Endothelial cell of umbilical vein (primary cell): ENCODE measurements at regions not wholly inside any gene's neighbourhood (a gene's known extent, or its start where the extent isn't known, plus 50 kb on each side); places are given as distances from the start of the nearest gene placed in this dataset.

Experiments
- BruUV-seq: library from RNA; stranded (reverse); fragments of 400-500 nt; replicated peaks from 2 replicates; lab custom pipeline; 2021; lab: Mats Ljungman, UMichigan
- CTCF ChIA-PET: fragments of 300-600, 350-600 bp; sonication (Branson Sonifier 250); formaldehyde crosslinking; loops from one replicate; lab custom pipeline; 2021; ENCODE audit warnings: antibody characterized with exemption, inconsistent platforms; lab: Charles Lee
- POLR2A ChIA-PET: fragments of 300-600, 350-600 bp; sonication (Branson Sonifier 250); formaldehyde crosslinking; loops from one replicate; lab custom pipeline; 2021; ENCODE audit warnings: antibody characterized with exemption, inconsistent platforms; lab: Charles Lee
- DNase-seq: peaks from one replicate; pipeline ENCODE4 v3.0.0-alpha.2; 2011; ENCODE audit warnings: low read depth, low spot score
- FAIRE-seq: peaks from 2 replicates; lab custom pipeline; 2011; peaks lifted over from hg19 to GRCh38; lab: Jason Lieb, UNC
- H2AFZ ChIP-seq: 2 replicates; pipeline ENCODE4 v1.6.0; 2012; ENCODE audit warnings: low read depth, low read length, control low read depth, inconsistent platforms
- H3K27ac ChIP-seq: 2 replicates; pipeline ENCODE4 v1.5.1; 2011; ENCODE audit warnings: low read depth, mild to moderate bottlenecking, control low read depth, low read length, moderate library complexity; ENCODE audit not compliant: insufficient read depth
- H3K27me3 ChIP-seq, 2 experiments: 2 replicates each; pipeline versions ENCODE4 v1.6.0 to v1.6.1; 2011; ENCODE audit warnings: low read length in 2 of 2, mixed read lengths in 1 of 2; ENCODE audit not compliant: control insufficient read depth in 2 of 2, insufficient read depth in 2 of 2
- H3K36me3 ChIP-seq, 2 experiments: 2 replicates in 1 of 2; 3 replicates in 1 of 2; pipeline ENCODE4 v1.5.1; 2011; ENCODE audit warnings: low read length in 2 of 2, mild to moderate bottlenecking in 1 of 2, moderate library complexity in 1 of 2; ENCODE audit not compliant: control insufficient read depth in 2 of 2, insufficient read depth in 2 of 2; ENCODE audit errors: extremely low read depth in 1 of 2
- H3K4me1 ChIP-seq: 3 replicates; pipeline ENCODE4 v1.5.1; 2011; ENCODE audit warnings: mild to moderate bottlenecking, low read length; ENCODE audit not compliant: control insufficient read depth, insufficient read depth; ENCODE audit errors: extremely low read depth
- H3K4me2 ChIP-seq: 2 replicates; pipeline ENCODE4 v1.6.1; 2011; ENCODE audit warnings: low read length, control low read depth, mixed read lengths; ENCODE audit not compliant: insufficient read depth
- H3K4me3 ChIP-seq, 3 experiments: fragments of 200-600 bp in 1 of 3; sonication (generic), shearing (Covaris generic) in 1 of 3; replicated peaks in 1 of 3; 2 replicates each; pipeline ENCODE4 v1.5.1; 2011 to 2016; ENCODE audit warnings: control low read depth in 3 of 3, low read length in 3 of 3, mild to moderate bottlenecking in 2 of 3, inconsistent platforms in 1 of 3, low read depth in 1 of 3, moderate library complexity in 1 of 3; ENCODE audit not compliant: insufficient read depth in 1 of 3
- H3K79me2 ChIP-seq: 2 replicates; pipeline ENCODE4 v1.6.0; 2012; ENCODE audit warnings: low read length, inconsistent platforms; ENCODE audit not compliant: control insufficient read depth, insufficient read depth
- H3K9ac ChIP-seq: replicated peaks from 2 replicates; pipeline ENCODE3; 2011; ENCODE audit warnings: low read length, control low read depth; ENCODE audit not compliant: insufficient read depth; ENCODE audit errors: extremely low read depth
- H3K9me1 ChIP-seq: replicated peaks from 3 replicates; pipeline ENCODE4 v1.6.0; 2011; ENCODE audit warnings: mild to moderate bottlenecking, low read length; ENCODE audit not compliant: control insufficient read depth, insufficient read depth; ENCODE audit errors: extremely low read depth
- H3K9me3 ChIP-seq: replicated peaks from 2 replicates; pipeline ENCODE4 v1.5.1; 2012; ENCODE audit warnings: low read length, inconsistent platforms; ENCODE audit not compliant: control insufficient read depth, insufficient read depth
- H4K20me1 ChIP-seq: replicated peaks from 2 replicates; pipeline ENCODE3; 2011; ENCODE audit warnings: mild to moderate bottlenecking, low read length; ENCODE audit not compliant: control insufficient read depth, insufficient read depth; ENCODE audit errors: extremely low read depth
- CTCF ChIP-seq, 2 donors: IDR thresholded peaks; 1 replicate in 1 of 2; 2 replicates in 1 of 2; pipeline ENCODE4 v1.5.1; 2011; ENCODE audit warnings: low read length in 2 of 2, mild to moderate bottlenecking in 2 of 2, moderate library complexity in 2 of 2, control low read depth in 1 of 2, inconsistent platforms in 1 of 2, low read depth in 1 of 2; ENCODE audit not compliant: insufficient read depth in 1 of 2; ENCODE audit errors: extremely low read depth in 1 of 2
- EZH2 ChIP-seq: IDR thresholded peaks from 2 replicates; pipeline ENCODE4 v1.6.1; 2012; ENCODE audit warnings: borderline replicate concordance, low read depth, mild to moderate bottlenecking, moderate library complexity, low read length, inconsistent platforms; ENCODE audit not compliant: severe bottlenecking
- FOS ChIP-seq: IDR thresholded peaks from 2 replicates; pipeline ENCODE4 v1.6.1; 2011; ENCODE audit warnings: mild to moderate bottlenecking, low read length, moderate library complexity, borderline replicate concordance; ENCODE audit not compliant: insufficient read depth
- GATA2 ChIP-seq: IDR thresholded peaks from 2 replicates; pipeline ENCODE4 v1.7.0; 2011; ENCODE audit warnings: low read depth, mild to moderate bottlenecking, moderate library complexity, mixed read lengths, low read length; ENCODE audit not compliant: insufficient read length, insufficient read depth
- JUN ChIP-seq: IDR thresholded peaks from 2 replicates; pipeline ENCODE4 v1.6.1; 2011; ENCODE audit warnings: borderline replicate concordance, low read depth; ENCODE audit not compliant: insufficient read length, insufficient read depth
- MAX ChIP-seq: IDR thresholded peaks from 2 replicates; pipeline ENCODE4 v1.6.1; 2011; ENCODE audit not compliant: insufficient read depth, insufficient read length
- MYC ChIP-seq: IDR thresholded peaks from one replicate; pipeline ENCODE4 v1.6.1; 2011; ENCODE audit warnings: mild to moderate bottlenecking, low read depth, low read length
- POLR2A ChIP-seq: IDR thresholded peaks from 2 replicates; pipeline ENCODE4 v1.6.1; 2012; ENCODE audit warnings: low read depth, mild to moderate bottlenecking, control low read depth, low read length
- POLR2AphosphoS5 ChIP-seq: IDR thresholded peaks from 2 replicates; pipeline ENCODE4 v1.6.1; 2012; ENCODE audit warnings: low read depth, mild to moderate bottlenecking, control low read depth, low read length, moderate library complexity; ENCODE audit not compliant: insufficient read depth
- dilution Hi-C: fragments of 300-500 bp; cut with MboI; formaldehyde crosslinking; loops from one replicate; pipeline ENCODE4 v1.15.0; 2019; ENCODE audit warnings: low sequenced_read_pairs; ENCODE audit not compliant: extremely low pct_ligation_motif_present
- intact Hi-C: fragments of 100-400 bp; cut with micrococcal nuclease; formaldehyde crosslinking; loops from one replicate; pipeline ENCODE4 v1.10.0; 2022

GRCh38 chr13:26816881-26817280 is 56.3 kb upstream of the GPR12 start:
- H3K9me1 ChIP-seq: no peaks in the 10 kb centered on the region
- no peak overlapping the region for H3K9ac ChIP-seq
- ChIA-PET CTCF (interaction anchor here (0.5 to 1.3 kb wide), 2 partner anchors 56 to 630 kb away, joined by 3 read pairs; no protein-coding TSS in a partner anchor), POLR2A (no interaction called here)
- dilution Hi-C loops: no loop called here
- H3K27me3 ChIP-seq: no peaks in the 10 kb centered on the region
- no peaks in the 10 kb centered on the region for H3K79me2 ChIP-seq
- H3K36me3 ChIP-seq: no peaks in the 10 kb centered on the region
- no peak for DNase-seq
- TF ChIP-seq GATA2: no peak
- TF ChIP-seq CTCF (IDR thresholded peaks at IDR 0.05; ENCODE audit: extremely low read depth in 1 of 2, insufficient read depth in 1 of 2, low read depth in 1 of 2, low read length in 2 of 2): no peak
- TF ChIP-seq EZH2: no peak
- no peak for TF ChIP-seq MAX
- TF ChIP-seq POLR2AphosphoS5: no peak
- TF ChIP-seq MYC: no peak
- no peaks in the 10 kb centered on the region for H3K9me3 ChIP-seq
- FAIRE-seq: no peak
- H3K4me2 ChIP-seq: no peak overlapping the region
- no TSS peak for BruUV-seq
- H3K4me3 ChIP-seq: no peak overlapping the region
- H3K27ac ChIP-seq: no peak overlapping the region
- intact Hi-C loops: no loop called here
- no peaks in the 10 kb centered on the region for H4K20me1 ChIP-seq
- no peaks in the 10 kb centered on the region for H3K4me1 ChIP-seq
- no peak overlapping the region for H2AFZ ChIP-seq

GRCh38 chr13:26813980-26814348 is 53.4 kb upstream of the GPR12 start:
- Histone ChIP-seq H3K4me2 (no peak overlapping the region), H3K4me3 (no peak overlapping the region), H3K79me2 (no peaks in the 10 kb centered on the region), H3K9me1 (no peaks in the 10 kb centered on the region), H3K9ac (no peak overlapping the region), H2AFZ (no peak overlapping the region), H4K20me1 (no peaks in the 10 kb centered on the region), H3K4me1 (no peaks in the 10 kb centered on the region), H3K27me3 (peaks cover 2 to 5% of the 10 kb centered on the region in 2 experiments), H3K9me3 (no peaks in the 10 kb centered on the region), H3K36me3 (no peaks in the 10 kb centered on the region), H3K27ac (no peak overlapping the region)
- intact Hi-C loops: no loop called here
- ChIA-PET POLR2A (no interaction called here), CTCF (no interaction called here)
- dilution Hi-C loops: no loop called here
- no TSS peak for BruUV-seq
- no peak for DNase-seq
- FAIRE-seq: no peak
- TF ChIP-seq EZH2: no peak
- no peak for TF ChIP-seq GATA2
- TF ChIP-seq FOS: no peak
- no peak for TF ChIP-seq JUN
- TF ChIP-seq CTCF (IDR thresholded peaks at IDR 0.05; ENCODE audit: extremely low read depth in 1 of 2, insufficient read depth in 1 of 2, low read depth in 1 of 2, low read length in 2 of 2): no peak
- no peak for TF ChIP-seq MAX
- TF ChIP-seq POLR2AphosphoS5: no peak
- no peak for TF ChIP-seq POLR2A
- no peak for TF ChIP-seq MYC
